Endodermal cell (in vitro differentiated cells): ENCODE measurements at regions not wholly inside any gene's neighbourhood (a gene's known extent, or its start where the extent isn't known, plus 50 kb on each side); places are given as distances from the start of the nearest gene placed in this dataset.

ENCODE experiments used
- DNase-seq: peaks from one replicate; pipeline ENCODE4 v3.0.0-alpha.2; 2017
- H3K27ac ChIP-seq: 2 replicates; pipeline ENCODE4 v1.5.1; 2013; ENCODE audit warnings: mild to moderate bottlenecking, low read depth, low read length, moderate library complexity
- H3K27me3 ChIP-seq: 2 replicates; pipeline ENCODE4 v1.6.1; 2013; ENCODE audit warnings: mild to moderate bottlenecking, low read length, moderate library complexity; ENCODE audit not compliant: insufficient read depth, control insufficient read depth, poor library complexity, severe bottlenecking
- H3K36me3 ChIP-seq: 2 replicates; pipeline ENCODE4 v1.7.0; 2013; ENCODE audit warnings: mild to moderate bottlenecking, low read length, moderate library complexity; ENCODE audit not compliant: control insufficient read depth, insufficient read depth
- H3K4me1 ChIP-seq: one replicate; pipeline ENCODE4 v1.7.0; 2013; ENCODE audit warnings: low read length; ENCODE audit not compliant: control insufficient read depth, insufficient read depth
- H3K4me3 ChIP-seq: 2 replicates; pipeline ENCODE4 v1.5.1; 2013; ENCODE audit warnings: mild to moderate bottlenecking, low read length, moderate library complexity
- H3K9ac ChIP-seq: 2 replicates; pipeline ENCODE4 v1.6.1; 2013; ENCODE audit warnings: mild to moderate bottlenecking, low read length, moderate library complexity; ENCODE audit not compliant: poor library complexity, severe bottlenecking; ENCODE audit errors: extremely low read depth
- H3K9me3 ChIP-seq: 2 replicates; pipeline ENCODE4 v1.6.1; 2013; ENCODE audit warnings: mild to moderate bottlenecking, low read length, moderate library complexity; ENCODE audit not compliant: control insufficient read depth
- H3K27ac Mint-ChIP-seq: 2 replicates; pipeline ENCODE4 v1.8.0; 2020; ENCODE audit warnings: mixed read lengths
- H3K27me3 Mint-ChIP-seq: 2 replicates; pipeline ENCODE4 v1.8.0; 2021; ENCODE audit warnings: mild to moderate bottlenecking, mixed read lengths; ENCODE audit not compliant: insufficient read depth
- H3K36me3 Mint-ChIP-seq: 2 replicates; pipeline ENCODE4 v1.8.0; 2020; ENCODE audit warnings: low read depth, mixed read lengths
- H3K4me1 Mint-ChIP-seq: 2 replicates; pipeline ENCODE4 v1.8.0; 2020; ENCODE audit warnings: mixed read lengths
- H3K4me3 Mint-ChIP-seq: 2 replicates; pipeline ENCODE4 v1.8.0; 2020; ENCODE audit warnings: mild to moderate bottlenecking, moderate library complexity, mixed read lengths
- H3K9me3 Mint-ChIP-seq: 2 replicates; pipeline ENCODE4 v1.8.0; 2020; ENCODE audit warnings: mild to moderate bottlenecking, mixed read lengths
- CTCF ChIP-seq: fragments of 200-600 bp; sonication (generic); conservative IDR thresholded peaks from 2 replicates; pipeline ENCODE4 v1.5.0; 2021; ENCODE audit warnings: antibody characterized with exemption, mild to moderate bottlenecking
- WGBS, 2 experiments: methylation state at CpG; one replicate each; pipeline versions ENCODE4 v1.1.5 to v1.1.7; 2013; ENCODE audit warnings: missing lambda C conversion rate in 2 of 2, mixed read lengths in 1 of 2; ENCODE audit not compliant: insufficient coverage in 1 of 2, insufficient read length in 1 of 2; 5-methylcytosine and 5-hydroxymethylcytosine counted together

GRCh38 chr1:213761845-213762407 is 225.8 kb upstream of the PROX1 start:
- Histone ChIP-seq H3K36me3 (no peaks in the 10 kb centered on the region), H3K27ac (no peak overlapping the region), H3K4me1 (no peaks in the 10 kb centered on the region), H3K9me3 (peaks cover 6% of the 10 kb centered on the region), H3K27me3 (peaks cover 8% of the 10 kb centered on the region), H3K9ac (no peak overlapping the region), H3K4me3 (no peak overlapping the region)
- peaks cover 3% of the 10 kb centered on the region for H3K9me3 Mint-ChIP-seq
- H3K36me3 Mint-ChIP-seq, result no peaks in the 10 kb centered on the region
- H3K4me3 Mint-ChIP-seq, result no peak overlapping the region
- H3K27me3 Mint-ChIP-seq, result peaks cover 11% of the 10 kb centered on the region
- TF ChIP-seq CTCF, result no peak
- no peak overlapping the region for H3K27ac Mint-ChIP-seq
- DNase-seq, result peak; percentile 64
- 51 to 64% methylated on average over 4 to 7 of the region's 7 CpGs for WGBS, 2 experiments
- peaks cover 11% of the 10 kb centered on the region for H3K4me1 Mint-ChIP-seq

GRCh38 chr1:213767683-213768082 is 220.1 kb upstream of the PROX1 start:
- H3K4me1 ChIP-seq, result no peaks in the 10 kb centered on the region
- Mint-ChIP-seq H3K36me3 (no peaks in the 10 kb centered on the region), H3K4me3 (no peak overlapping the region), H3K9me3 (no peaks in the 10 kb centered on the region), H3K27ac (no peak overlapping the region), H3K27me3 (peaks cover 18% of the 10 kb centered on the region), H3K4me1 (peaks cover 4% of the 10 kb centered on the region)
- no peaks in the 10 kb centered on the region for H3K9me3 ChIP-seq
- H3K9ac ChIP-seq, result no peak overlapping the region
- TF ChIP-seq CTCF, result no peak
- peaks cover 15% of the 10 kb centered on the region for H3K27me3 ChIP-seq
- no peaks in the 10 kb centered on the region for H3K36me3 ChIP-seq
- WGBS, 2 experiments, result 87 to 100% methylated on average over 3 to 4 of the region's 4 CpGs
- no peak for DNase-seq
- H3K27ac ChIP-seq, result no peak overlapping the region
- no peak overlapping the region for H3K4me3 ChIP-seq

- TF ChIP-seq CTCF, result no peak
- Histone ChIP-seq H3K9ac (no peak overlapping the region), H3K27me3 (peaks cover 7% of the 10 kb centered on the region), H3K36me3 (no peaks in the 10 kb centered on the region), H3K27ac (no peak overlapping the region), H3K9me3 (no peaks in the 10 kb centered on the region), H3K4me1 (no peaks in the 10 kb centered on the region), H3K4me3 (no peak overlapping the region)
- 84 to 94% methylated on average over 7 to 22 of the region's 23 CpGs for WGBS, 2 experiments
- DNase-seq, result no peak
- H3K36me3 Mint-ChIP-seq, result no peaks in the 10 kb centered on the region
- no peak overlapping the region for H3K27ac Mint-ChIP-seq
- no peaks in the 10 kb centered on the region for H3K9me3 Mint-ChIP-seq
- peaks cover 10% of the 10 kb centered on the region for H3K27me3 Mint-ChIP-seq
- peaks cover 4% of the 10 kb centered on the region for H3K4me1 Mint-ChIP-seq
- H3K4me3 Mint-ChIP-seq, result no peak overlapping the region
These were observed 215.4 kb upstream of the PROX1 start for GRCh38 chr1:213772128-213773063.
